ENCODE measurements at regions not wholly inside any gene's neighbourhood (a gene's known extent, or its start where the extent isn't known, plus 50 kb on each side); places are given as distances from the start of the nearest gene placed in this dataset.

- peak in 2 of 4 donors; percentile 62 to 66 for DNase-seq (ENCODE audit: low read depth in 4 of 4, low spot score in 3 of 4)
Observed at GRCh38 chr16:31700530-31701388, 172.8 kb upstream of the ZNF267 start.

- no peak for DNase-seq (ENCODE audit: low read depth in 4 of 4, low spot score in 3 of 4)
Observed at GRCh38 chr16:31701734-31702133, 171.9 kb upstream of the ZNF267 start.

GRCh38 chr16:31702796-31703195 lies 170.8 kb upstream of the ZNF267 start:
- no peak for DNase-seq (ENCODE audit: low read depth in 4 of 4, low spot score in 3 of 4)

GRCh38 chr16:31703526-31704128 lies 170.0 kb upstream of the ZNF267 start:
- no peak for DNase-seq (ENCODE audit: low read depth in 4 of 4, low spot score in 3 of 4)

- DNase-seq (ENCODE audit: low read depth in 4 of 4, low spot score in 3 of 4), result no peak
Observed at GRCh38 chr16:31704138-31704537, 169.5 kb upstream of the ZNF267 start.

- no peak for DNase-seq (ENCODE audit: low read depth in 4 of 4, low spot score in 3 of 4)
Observed at GRCh38 chr16:31705371-31705770, 168.2 kb upstream of the ZNF267 start.

- no peak for DNase-seq (ENCODE audit: low read depth in 4 of 4, low spot score in 3 of 4)
Observed at GRCh38 chr16:31706318-31706717, 167.3 kb upstream of the ZNF267 start.

- DNase-seq (ENCODE audit: low read depth in 4 of 4, low spot score in 3 of 4), result no peak
Observed at GRCh38 chr16:31706925-31707324, 166.7 kb upstream of the ZNF267 start.

GRCh38 chr16:31707743-31708335 lies 165.8 kb upstream of the ZNF267 start:
- DNase-seq (ENCODE audit: low read depth in 4 of 4, low spot score in 3 of 4), result no peak

GRCh38 chr16:31708348-31708747 lies 165.3 kb upstream of the ZNF267 start:
- DNase-seq (ENCODE audit: low read depth in 4 of 4, low spot score in 3 of 4), result no peak

GRCh38 chr16:31709181-31709580 lies 164.4 kb upstream of the ZNF267 start:
- no peak for DNase-seq (ENCODE audit: low read depth in 4 of 4, low spot score in 3 of 4)

GRCh38 chr16:31710134-31710533 lies 163.5 kb upstream of the ZNF267 start:
- no peak for DNase-seq (ENCODE audit: low read depth in 4 of 4, low spot score in 3 of 4)

- no peak for DNase-seq (ENCODE audit: low read depth in 4 of 4, low spot score in 3 of 4)
Observed at GRCh38 chr16:31710880-31711279, 162.7 kb upstream of the ZNF267 start.

GRCh38 chr16:31711344-31711845 lies 162.2 kb upstream of the ZNF267 start:
- no peak for DNase-seq (ENCODE audit: low read depth in 4 of 4, low spot score in 3 of 4)

- no peak for DNase-seq (ENCODE audit: low read depth in 4 of 4, low spot score in 3 of 4)
Observed at GRCh38 chr16:31712064-31712540, 161.5 kb upstream of the ZNF267 start.

- peak; percentile 72 to 91 (median 79) for DNase-seq (ENCODE audit: low read depth in 4 of 4, low spot score in 3 of 4)
Observed at GRCh38 chr16:31713071-31713944, 160.3 kb upstream of the ZNF267 start.

- no peak for DNase-seq (ENCODE audit: low read depth in 4 of 4, low spot score in 3 of 4)
Observed at GRCh38 chr16:31713945-31714902, 159.4 kb upstream of the ZNF267 start.

GRCh38 chr16:31714903-31715504 lies 158.6 kb upstream of the ZNF267 start:
- DNase-seq (ENCODE audit: low read depth in 4 of 4, low spot score in 3 of 4), result no peak

- DNase-seq (ENCODE audit: low read depth in 4 of 4, low spot score in 3 of 4), result no peak
Observed at GRCh38 chr16:31715915-31716314, 157.7 kb upstream of the ZNF267 start.
